Astrocyte (in vitro differentiated cells and primary cell): ENCODE measurements at regions not wholly inside any gene's neighbourhood (a gene's known extent, or its start where the extent isn't known, plus 50 kb on each side); places are given as distances from the start of the nearest gene placed in this dataset.

ENCODE experiments used
- DNase-seq: peaks from one replicate; pipeline ENCODE4 v3.0.0-alpha.2; 2010; ENCODE audit warnings: low read depth
- FAIRE-seq: peaks from 2 replicates; lab custom pipeline; 2011; peaks lifted over from hg19 to GRCh38; lab: Jason Lieb, UNC
- H2AFZ ChIP-seq: 2 replicates; pipeline ENCODE4 v1.6.0; 2012; ENCODE audit warnings: low read depth, low read length, inconsistent platforms
- H3K27ac ChIP-seq: 2 replicates; pipeline ENCODE4 v1.5.1; 2011; ENCODE audit warnings: low read depth, low read length, inconsistent platforms
- H3K27me3 ChIP-seq: 2 replicates; pipeline ENCODE4 v1.6.0; 2011; ENCODE audit warnings: low read length, inconsistent platforms; ENCODE audit not compliant: insufficient read depth
- H3K36me3 ChIP-seq: 2 replicates; pipeline ENCODE4 v1.5.1; 2011; ENCODE audit warnings: low read length, inconsistent platforms; ENCODE audit not compliant: insufficient read depth
- H3K4me1 ChIP-seq: 2 replicates; pipeline ENCODE4 v1.5.1; 2011; ENCODE audit warnings: low read length, inconsistent platforms; ENCODE audit not compliant: insufficient read depth
- H3K4me2 ChIP-seq: 2 replicates; pipeline ENCODE4 v1.6.0; 2012; ENCODE audit warnings: low read length, inconsistent platforms
- H3K4me3 ChIP-seq: 2 replicates; pipeline ENCODE4 v1.5.1; 2011; ENCODE audit warnings: low read depth, mild to moderate bottlenecking, low read length, inconsistent platforms; ENCODE audit not compliant: insufficient read depth
- H3K79me2 ChIP-seq: 2 replicates; pipeline ENCODE4 v1.6.0; 2012; ENCODE audit warnings: mild to moderate bottlenecking, low read length, inconsistent platforms; ENCODE audit not compliant: insufficient read depth
- H3K9ac ChIP-seq: 2 replicates; pipeline ENCODE4 v1.6.0; 2012; ENCODE audit warnings: mild to moderate bottlenecking, low read length, inconsistent platforms
- H3K9me3 ChIP-seq: 2 replicates; pipeline ENCODE4 v1.5.1; 2012; ENCODE audit warnings: low read depth, mild to moderate bottlenecking, low read length, inconsistent platforms; ENCODE audit not compliant: insufficient read depth
- H4K20me1 ChIP-seq: 2 replicates; pipeline ENCODE4 v1.6.0; 2012; ENCODE audit warnings: low read length, inconsistent platforms; ENCODE audit not compliant: insufficient read depth
- H3K27ac Mint-ChIP-seq: one replicate; pipeline ENCODE4 v1.8.0; 2021; ENCODE audit warnings: mild to moderate bottlenecking, mixed read lengths; ENCODE audit not compliant: unreplicated experiment
- H3K27me3 Mint-ChIP-seq: one replicate; pipeline ENCODE4 v1.8.0; 2021; ENCODE audit warnings: low read depth, mixed read lengths; ENCODE audit not compliant: unreplicated experiment
- H3K36me3 Mint-ChIP-seq: one replicate; pipeline ENCODE4 v1.8.0; 2021; ENCODE audit warnings: low read depth, mixed read lengths; ENCODE audit not compliant: unreplicated experiment
- H3K4me1 Mint-ChIP-seq: one replicate; pipeline ENCODE4 v1.8.0; 2021; ENCODE audit warnings: low read depth, mixed read lengths; ENCODE audit not compliant: unreplicated experiment
- H3K4me3 Mint-ChIP-seq: one replicate; pipeline ENCODE4 v1.8.0; 2021; ENCODE audit warnings: mild to moderate bottlenecking, moderate library complexity, mixed read lengths; ENCODE audit not compliant: unreplicated experiment
- H3K9me3 Mint-ChIP-seq: one replicate; pipeline ENCODE4 v1.8.0; 2021; ENCODE audit warnings: mild to moderate bottlenecking, mixed read lengths; ENCODE audit not compliant: unreplicated experiment
- CTCF ChIP-seq: IDR thresholded peaks from 2 replicates; pipeline ENCODE4 v1.5.1; 2011; ENCODE audit warnings: low read depth, mild to moderate bottlenecking, inconsistent platforms, low read length, moderate library complexity; ENCODE audit not compliant: insufficient read depth
- EZH2 ChIP-seq: IDR thresholded peaks from 2 replicates; pipeline ENCODE4 v1.6.1; 2012; ENCODE audit warnings: mild to moderate bottlenecking, low read length, inconsistent platforms; ENCODE audit not compliant: insufficient read depth

GRCh38 chr5:173798127-173798810, 89.9 kb upstream of the CPEB4 start:
- Histone ChIP-seq H3K27ac (no peak overlapping the region), H3K4me2 (no peak overlapping the region), H3K36me3 (no peaks in the 10 kb centered on the region), H2AFZ (no peak overlapping the region), H3K9ac (no peak overlapping the region), H4K20me1 (no peaks in the 10 kb centered on the region), H3K9me3 (no peaks in the 10 kb centered on the region), H3K79me2 (no peaks in the 10 kb centered on the region), H3K4me1 (no peaks in the 10 kb centered on the region), H3K4me3 (no peak overlapping the region), H3K27me3 (no peaks in the 10 kb centered on the region)
- no peak for DNase-seq
- Mint-ChIP-seq H3K4me3 (no peak overlapping the region), H3K36me3 (no peaks in the 10 kb centered on the region), H3K4me1 (peaks cover 1% of the 10 kb centered on the region), H3K27me3 (peaks cover 17% of the 10 kb centered on the region), H3K27ac (no peak overlapping the region), H3K9me3 (peaks cover 2% of the 10 kb centered on the region)
- no peak for TF ChIP-seq EZH2
- TF ChIP-seq CTCF, result no peak
- FAIRE-seq, result no peak

GRCh38 chr5:173800340-173800739, 87.8 kb upstream of the CPEB4 start:
- no peaks in the 10 kb centered on the region for H4K20me1 ChIP-seq
- no peaks in the 10 kb centered on the region for H3K79me2 ChIP-seq
- FAIRE-seq (no peak), DNase-seq (peak; percentile 15)
- Mint-ChIP-seq H3K9me3 (peaks cover 2% of the 10 kb centered on the region), H3K36me3 (no peaks in the 10 kb centered on the region), H3K4me1 (peaks cover under 1% of the 10 kb centered on the region), H3K27ac (no peak overlapping the region), H3K27me3 (peaks cover 12% of the 10 kb centered on the region), H3K4me3 (no peak overlapping the region)
- H3K4me2 ChIP-seq, result no peak overlapping the region
- no peak overlapping the region for H3K4me3 ChIP-seq
- H2AFZ ChIP-seq, result no peak overlapping the region
- H3K27me3 ChIP-seq, result no peaks in the 10 kb centered on the region
- no peaks in the 10 kb centered on the region for H3K9me3 ChIP-seq
- no peaks in the 10 kb centered on the region for H3K36me3 ChIP-seq
- TF ChIP-seq CTCF (no peak), EZH2 (no peak)
- no peak overlapping the region for H3K9ac ChIP-seq
- H3K4me1 ChIP-seq, result no peaks in the 10 kb centered on the region
- H3K27ac ChIP-seq, result no peak overlapping the region

GRCh38 chr5:173801006-173801405, 87.1 kb upstream of the CPEB4 start:
- H3K9me3 Mint-ChIP-seq, result peaks cover 2% of the 10 kb centered on the region
- no peak overlapping the region for H3K4me3 Mint-ChIP-seq
- no peaks in the 10 kb centered on the region for H3K27me3 ChIP-seq
- no peak for FAIRE-seq
- H3K4me1 Mint-ChIP-seq, result no peaks in the 10 kb centered on the region
- no peaks in the 10 kb centered on the region for H3K4me1 ChIP-seq
- no peaks in the 10 kb centered on the region for H3K36me3 ChIP-seq
- H3K36me3 Mint-ChIP-seq, result no peaks in the 10 kb centered on the region
- TF ChIP-seq CTCF (no peak), EZH2 (no peak)
- no peak overlapping the region for H3K9ac ChIP-seq
- no peak overlapping the region for H2AFZ ChIP-seq
- no peaks in the 10 kb centered on the region for H3K79me2 ChIP-seq
- no peak overlapping the region for H3K27ac ChIP-seq
- no peak overlapping the region for H3K4me2 ChIP-seq
- no peaks in the 10 kb centered on the region for H4K20me1 ChIP-seq
- no peak for DNase-seq
- peaks cover 11% of the 10 kb centered on the region for H3K27me3 Mint-ChIP-seq
- H3K9me3 ChIP-seq, result no peaks in the 10 kb centered on the region
- no peak overlapping the region for H3K4me3 ChIP-seq
- no peak overlapping the region for H3K27ac Mint-ChIP-seq
